ENCODE measurements at regions not wholly inside any gene's neighbourhood (a gene's known extent, or its start where the extent isn't known, plus 50 kb on each side); places are given as distances from the start of the nearest gene placed in this dataset.

DNA sequence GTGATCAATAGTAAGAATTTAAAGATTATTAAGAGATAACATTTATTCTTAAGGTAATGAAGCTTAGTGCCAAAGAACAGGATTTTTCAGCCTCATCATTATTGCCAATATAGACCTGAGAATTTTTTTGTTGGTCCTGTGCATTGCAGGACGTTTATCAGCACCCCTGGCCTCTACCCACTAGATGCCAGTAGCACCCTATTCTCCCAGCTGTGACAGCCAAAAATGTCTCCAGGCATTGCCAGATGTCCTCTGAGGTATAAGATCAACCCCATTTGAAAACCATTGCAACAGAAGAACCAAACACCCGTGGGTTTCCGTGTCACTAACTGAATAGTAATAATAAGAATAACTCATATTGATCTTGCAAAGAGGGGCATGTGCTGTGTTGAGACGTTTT lies 700.0 kb upstream of the SOX11 start:
- Histone ChIP-seq H4K20me1 (ENCODE audit: insufficient read depth, low read length) (no peaks in the 10 kb centered on the region), H3K4me1 (ENCODE audit: insufficient read depth, low read length) (no peaks in the 10 kb centered on the region), H2AFZ (ENCODE audit: low read length) (no peak overlapping the region), H3K27ac (ENCODE audit: low read depth, low read length) (no peak overlapping the region), H3K4me3 (ENCODE audit: insufficient read depth, low read length) (no peak overlapping the region), H3K4me2 (ENCODE audit: insufficient read depth, low read length) (no peak overlapping the region), H3K79me2 (ENCODE audit: insufficient read depth, low read length) (no peaks in the 10 kb centered on the region), H3K9me3 (ENCODE audit: low read depth, low read length) (no peaks in the 10 kb centered on the region), H3K36me3 (ENCODE audit: insufficient read depth, low read length) (no peaks in the 10 kb centered on the region), H3K27me3 (ENCODE audit: insufficient read depth, low read length) (no peaks in the 10 kb centered on the region)
- no peak for DNase-seq (ENCODE audit: insufficient read length, low spot score, missing footprints)
- TF ChIP-seq, protein P1, sequence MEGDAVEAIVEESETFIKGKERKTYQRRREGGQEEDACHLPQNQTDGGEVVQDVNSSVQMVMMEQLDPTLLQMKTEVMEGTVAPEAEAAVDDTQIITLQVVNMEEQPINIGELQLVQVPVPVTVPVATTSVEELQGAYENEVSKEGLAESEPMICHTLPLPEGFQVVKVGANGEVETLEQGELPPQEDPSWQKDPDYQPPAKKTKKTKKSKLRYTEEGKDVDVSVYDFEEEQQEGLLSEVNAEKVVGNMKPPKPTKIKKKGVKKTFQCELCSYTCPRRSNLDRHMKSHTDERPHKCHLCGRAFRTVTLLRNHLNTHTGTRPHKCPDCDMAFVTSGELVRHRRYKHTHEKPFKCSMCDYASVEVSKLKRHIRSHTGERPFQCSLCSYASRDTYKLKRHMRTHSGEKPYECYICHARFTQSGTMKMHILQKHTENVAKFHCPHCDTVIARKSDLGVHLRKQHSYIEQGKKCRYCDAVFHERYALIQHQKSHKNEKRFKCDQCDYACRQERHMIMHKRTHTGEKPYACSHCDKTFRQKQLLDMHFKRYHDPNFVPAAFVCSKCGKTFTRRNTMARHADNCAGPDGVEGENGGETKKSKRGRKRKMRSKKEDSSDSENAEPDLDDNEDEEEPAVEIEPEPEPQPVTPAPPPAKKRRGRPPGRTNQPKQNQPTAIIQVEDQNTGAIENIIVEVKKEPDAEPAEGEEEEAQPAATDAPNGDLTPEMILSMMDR (IDR thresholded peaks at IDR 0.05; ENCODE audit: extremely low read depth, low read depth, low read length) = no peak

GRCh38 chr2:4995466-4995865 lies 696.7 kb upstream of the SOX11 start:
- Histone ChIP-seq H3K79me2 (ENCODE audit: insufficient read depth, low read length) (no peaks in the 10 kb centered on the region), H3K27ac (ENCODE audit: low read depth, low read length) (no peak overlapping the region), H2AFZ (ENCODE audit: low read length) (no peak overlapping the region), H3K36me3 (ENCODE audit: insufficient read depth, low read length) (no peaks in the 10 kb centered on the region), H3K4me3 (ENCODE audit: insufficient read depth, low read length) (no peak overlapping the region), H3K4me1 (ENCODE audit: insufficient read depth, low read length) (no peaks in the 10 kb centered on the region), H3K4me2 (ENCODE audit: insufficient read depth, low read length) (no peak overlapping the region), H3K9me3 (ENCODE audit: low read depth, low read length) (no peaks in the 10 kb centered on the region), H3K27me3 (ENCODE audit: insufficient read depth, low read length) (no peaks in the 10 kb centered on the region), H4K20me1 (ENCODE audit: insufficient read depth, low read length) (no peaks in the 10 kb centered on the region)
- TF ChIP-seq, protein P1 (IDR thresholded peaks at IDR 0.05; ENCODE audit: extremely low read depth, low read depth, low read length) = no peak
- DNase-seq (ENCODE audit: insufficient read length, low spot score, missing footprints) = no peak

- Histone ChIP-seq H2AFZ (ENCODE audit: low read length) (no peak overlapping the region), H3K9me3 (ENCODE audit: low read depth, low read length) (no peaks in the 10 kb centered on the region), H3K4me1 (ENCODE audit: insufficient read depth, low read length) (no peaks in the 10 kb centered on the region), H4K20me1 (ENCODE audit: insufficient read depth, low read length) (no peaks in the 10 kb centered on the region), H3K79me2 (ENCODE audit: insufficient read depth, low read length) (no peaks in the 10 kb centered on the region), H3K4me3 (ENCODE audit: insufficient read depth, low read length) (no peak overlapping the region), H3K4me2 (ENCODE audit: insufficient read depth, low read length) (no peak overlapping the region), H3K27ac (ENCODE audit: low read depth, low read length) (no peak overlapping the region), H3K27me3 (ENCODE audit: insufficient read depth, low read length) (no peaks in the 10 kb centered on the region), H3K36me3 (ENCODE audit: insufficient read depth, low read length) (no peaks in the 10 kb centered on the region)
- DNase-seq (ENCODE audit: insufficient read length, low spot score, missing footprints) = no peak
- TF ChIP-seq, protein P1 (IDR thresholded peaks at IDR 0.05; ENCODE audit: extremely low read depth, low read depth, low read length) = no peak
These were observed 684.6 kb upstream of the SOX11 start for GRCh38 chr2:5007596-5007995.

GRCh38 chr2:5019324-5019723 lies 672.9 kb upstream of the SOX11 start:
- H3K36me3 ChIP-seq (ENCODE audit: insufficient read depth, low read length) = no peaks in the 10 kb centered on the region
- no peaks in the 10 kb centered on the region for H3K27me3 ChIP-seq (ENCODE audit: insufficient read depth, low read length)
- H3K27ac ChIP-seq (ENCODE audit: low read depth, low read length) = no peak overlapping the region
- no peak overlapping the region for H3K4me2 ChIP-seq (ENCODE audit: insufficient read depth, low read length)
- H3K9me3 ChIP-seq (ENCODE audit: low read depth, low read length) = peaks cover 7% of the 10 kb centered on the region
- DNase-seq (ENCODE audit: insufficient read length, low spot score, missing footprints) = no peak
- no peak overlapping the region for H2AFZ ChIP-seq (ENCODE audit: low read length)
- no peaks in the 10 kb centered on the region for H3K79me2 ChIP-seq (ENCODE audit: insufficient read depth, low read length)
- no peaks in the 10 kb centered on the region for H3K4me1 ChIP-seq (ENCODE audit: insufficient read depth, low read length)
- TF ChIP-seq, protein P1 (IDR thresholded peaks at IDR 0.05; ENCODE audit: extremely low read depth, low read depth, low read length) = no peak
- H4K20me1 ChIP-seq (ENCODE audit: insufficient read depth, low read length) = no peaks in the 10 kb centered on the region
- no peak overlapping the region for H3K4me3 ChIP-seq (ENCODE audit: insufficient read depth, low read length)
